Body of pancreas (tissue), 4 donors: ENCODE measurements at regions not wholly inside any gene's neighbourhood (a gene's known extent, or its start where the extent isn't known, plus 50 kb on each side); places are given as distances from the start of the nearest gene placed in this dataset.
"Not testable (repeated sequence)": the region's sequence is repeated elsewhere in the genome, so short reads cannot be mapped to it uniquely, and the experiment has no call there.

Experiments used
- ATAC-seq: fragments of 150-250 bp; one replicate; pipeline ENCODE4 v1.9.1; 2016
- DNase-seq, 4 donors: peaks; one replicate each; pipeline ENCODE4 v3.0.0-alpha.2; 2019
- H3K27ac ChIP-seq, 4 donors: fragments of 200-600 bp; sonication (generic); 1 replicate in 3 of 4; 2 replicates in 1 of 4; pipeline versions ENCODE4 v1.5.1 to v1.6.1; 2016 to 2019; ENCODE audit warnings: mild to moderate bottlenecking in 1 of 4, mixed read lengths in 1 of 4, moderate library complexity in 1 of 4
- H3K27me3 ChIP-seq, 2 donors: fragments of 200-600 bp; sonication (generic); one replicate each; pipeline ENCODE4 v1.6.0; 2016; ENCODE audit warnings: mild to moderate bottlenecking in 1 of 2
- H3K36me3 ChIP-seq, 2 donors: fragments of 200-600 bp; sonication (generic); replicated peaks in 1 of 2; 2 replicates each; pipeline ENCODE4 v1.5.1; 2016; ENCODE audit warnings: low read depth in 2 of 2; ENCODE audit not compliant: insufficient read depth in 1 of 2
- H3K4me1 ChIP-seq: fragments of 200-600 bp; sonication (generic); one replicate; pipeline ENCODE4 v1.6.0; 2016
- H3K4me3 ChIP-seq, 2 donors: fragments of 200-600 bp; sonication (generic); 1 replicate in 1 of 2; 2 replicates in 1 of 2; pipeline ENCODE4 v1.5.1; 2016 to 2019
- H3K9me3 ChIP-seq, 3 donors: fragments of 200-600 bp; sonication (generic); 1 replicate in 2 of 3; 2 replicates in 1 of 3; pipeline ENCODE4 v1.5.1; 2016
- CTCF ChIP-seq, 7 experiments: fragments of 450-650 bp in 4 of 7; fragments of 200-600 bp in 3 of 7; sonication (generic) in 3 of 7; IDR thresholded peaks; one replicate each; pipeline ENCODE4 v1.5.1; 2016 to 2019; ENCODE audit warnings: antibody characterized with exemption in 7 of 7
- POLR2A ChIP-seq, 3 donors: fragments of 450-650 bp; IDR thresholded peaks; one replicate each; pipeline ENCODE4 v1.6.1; 2016; ENCODE audit warnings: antibody characterized with exemption in 3 of 3, mild to moderate bottlenecking in 2 of 3
- WGBS, 2 donors: methylation state at CpG; one replicate each; pipeline ENCODE4 v1.1.5; 2017; 5-methylcytosine and 5-hydroxymethylcytosine counted together
- intact Hi-C: fragments of 100-400 bp; cut with DNase I; formaldehyde crosslinking; loops from one replicate; pipeline ENCODE4 v1.15.1; 2023

GRCh38 chr7:119640326-119640725, 632.6 kb upstream of the KCND2 start:
- intact Hi-C loops = no loop called here
- Histone ChIP-seq H3K9me3 (no peaks in the 10 kb centered on the region), H3K4me3 (no peak overlapping the region), H3K36me3 (no peaks in the 10 kb centered on the region), H3K4me1 (no peaks in the 10 kb centered on the region), H3K27me3 (no peaks in the 10 kb centered on the region), H3K27ac (no peak overlapping the region)
- TF ChIP-seq CTCF (IDR thresholded peaks at IDR 0.05) (no peak), POLR2A (IDR thresholded peaks at IDR 0.05) (no peak)
- 37 to 45% methylated on average over 4 of the region's 4 CpGs for WGBS, 2 donors
- DNase-seq (no peak), ATAC-seq (no peak)

GRCh38 chr7:119640861-119641260, 632.1 kb upstream of the KCND2 start:
- Histone ChIP-seq H3K27ac (no peak overlapping the region), H3K9me3 (no peaks in the 10 kb centered on the region), H3K4me3 (no peak overlapping the region), H3K4me1 (no peaks in the 10 kb centered on the region), H3K27me3 (no peaks in the 10 kb centered on the region), H3K36me3 (no peaks in the 10 kb centered on the region)
- 49 to 57% methylated on average over 4 of the region's 4 CpGs for WGBS, 2 donors
- TF ChIP-seq CTCF (IDR thresholded peaks at IDR 0.05) (no peak), POLR2A (IDR thresholded peaks at IDR 0.05) (no peak)
- intact Hi-C loops = no loop called here
- DNase-seq (no peak), ATAC-seq (no peak)

- no peaks in the 10 kb centered on the region for H3K36me3 ChIP-seq
- DNase-seq = no peak
- no peak overlapping the region for H3K4me3 ChIP-seq
- no peak for ATAC-seq
- no peaks in the 10 kb centered on the region for H3K4me1 ChIP-seq
- WGBS, 2 donors = 66 to 67% methylated on average over 6 of the region's 6 CpGs
- H3K9me3 ChIP-seq = no peaks in the 10 kb centered on the region
- intact Hi-C loops = no loop called here
- H3K27me3 ChIP-seq = no peaks in the 10 kb centered on the region
- TF ChIP-seq CTCF (IDR thresholded peaks at IDR 0.05) (no peak), POLR2A (IDR thresholded peaks at IDR 0.05) (no peak)
- H3K27ac ChIP-seq = no peak overlapping the region
Observed at GRCh38 chr7:119643558-119643957, 629.4 kb upstream of the KCND2 start.

GRCh38 chr7:119647286-119647685, 625.7 kb upstream of the KCND2 start:
- H3K27ac ChIP-seq = no peak overlapping the region
- H3K36me3 ChIP-seq = no peaks in the 10 kb centered on the region
- WGBS, 2 donors = 20 to 52% methylated on average over 1 of the region's 1 CpG

GRCh38 chr7:119648752-119649151, 624.2 kb upstream of the KCND2 start:
- H3K27me3 ChIP-seq, DNase-seq, intact Hi-C loops, H3K9me3 ChIP-seq, H3K4me3 ChIP-seq, H3K27ac ChIP-seq, H3K4me1 ChIP-seq, H3K36me3 ChIP-seq, ATAC-seq: not testable (repeated sequence)
- WGBS, 2 donors = 45 to 57% methylated on average over 3 of the region's 3 CpGs

More at GRCh38 chr7:119647286-119647685, 625.7 kb upstream of the KCND2 start:
- no peaks in the 10 kb centered on the region for H3K27me3 ChIP-seq
- no peaks in the 10 kb centered on the region for H3K4me1 ChIP-seq
- intact Hi-C loops = no loop called here
- DNase-seq (no peak), ATAC-seq (no peak)
- no peak overlapping the region for H3K4me3 ChIP-seq
- no peaks in the 10 kb centered on the region for H3K9me3 ChIP-seq
- TF ChIP-seq POLR2A (IDR thresholded peaks at IDR 0.05) (no peak), CTCF (IDR thresholded peaks at IDR 0.05) (no peak)
